LNCAP (cell line): ENCODE measurements at regions not wholly inside any gene's neighbourhood (a gene's known extent, or its start where the extent isn't known, plus 50 kb on each side); places are given as distances from the start of the nearest gene placed in this dataset.

Experiments
- TF ChIP-seq, protein P1 (sequence below): fragments of 450-650 bp; IDR thresholded peaks from 2 replicates; pipeline ENCODE4 v1.5.1; 2017; ENCODE audit warnings: mild to moderate bottlenecking

DNA sequence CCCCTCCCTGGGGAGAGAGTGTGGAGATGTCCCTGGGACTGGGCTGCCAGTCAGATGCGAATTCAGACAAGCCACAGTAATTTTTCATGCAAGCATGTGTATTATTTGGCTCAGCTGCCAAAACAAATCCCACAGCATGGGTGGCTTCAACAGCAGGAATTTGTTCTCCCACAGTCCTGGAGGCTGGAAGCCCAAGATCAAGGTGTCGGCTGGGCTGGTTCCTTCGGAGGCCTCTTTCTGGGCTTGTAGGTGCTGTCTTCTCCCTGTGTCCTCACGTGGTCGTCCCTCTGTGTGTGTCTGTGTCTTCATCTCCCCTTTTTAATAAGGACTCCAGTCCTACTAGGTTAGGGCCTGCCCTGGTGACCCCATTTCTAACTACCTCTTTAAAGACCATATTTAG is 91.9 kb upstream of the ACTRT2 start:
- TF ChIP-seq, protein P1, sequence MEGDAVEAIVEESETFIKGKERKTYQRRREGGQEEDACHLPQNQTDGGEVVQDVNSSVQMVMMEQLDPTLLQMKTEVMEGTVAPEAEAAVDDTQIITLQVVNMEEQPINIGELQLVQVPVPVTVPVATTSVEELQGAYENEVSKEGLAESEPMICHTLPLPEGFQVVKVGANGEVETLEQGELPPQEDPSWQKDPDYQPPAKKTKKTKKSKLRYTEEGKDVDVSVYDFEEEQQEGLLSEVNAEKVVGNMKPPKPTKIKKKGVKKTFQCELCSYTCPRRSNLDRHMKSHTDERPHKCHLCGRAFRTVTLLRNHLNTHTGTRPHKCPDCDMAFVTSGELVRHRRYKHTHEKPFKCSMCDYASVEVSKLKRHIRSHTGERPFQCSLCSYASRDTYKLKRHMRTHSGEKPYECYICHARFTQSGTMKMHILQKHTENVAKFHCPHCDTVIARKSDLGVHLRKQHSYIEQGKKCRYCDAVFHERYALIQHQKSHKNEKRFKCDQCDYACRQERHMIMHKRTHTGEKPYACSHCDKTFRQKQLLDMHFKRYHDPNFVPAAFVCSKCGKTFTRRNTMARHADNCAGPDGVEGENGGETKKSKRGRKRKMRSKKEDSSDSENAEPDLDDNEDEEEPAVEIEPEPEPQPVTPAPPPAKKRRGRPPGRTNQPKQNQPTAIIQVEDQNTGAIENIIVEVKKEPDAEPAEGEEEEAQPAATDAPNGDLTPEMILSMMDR: no peak

DNA sequence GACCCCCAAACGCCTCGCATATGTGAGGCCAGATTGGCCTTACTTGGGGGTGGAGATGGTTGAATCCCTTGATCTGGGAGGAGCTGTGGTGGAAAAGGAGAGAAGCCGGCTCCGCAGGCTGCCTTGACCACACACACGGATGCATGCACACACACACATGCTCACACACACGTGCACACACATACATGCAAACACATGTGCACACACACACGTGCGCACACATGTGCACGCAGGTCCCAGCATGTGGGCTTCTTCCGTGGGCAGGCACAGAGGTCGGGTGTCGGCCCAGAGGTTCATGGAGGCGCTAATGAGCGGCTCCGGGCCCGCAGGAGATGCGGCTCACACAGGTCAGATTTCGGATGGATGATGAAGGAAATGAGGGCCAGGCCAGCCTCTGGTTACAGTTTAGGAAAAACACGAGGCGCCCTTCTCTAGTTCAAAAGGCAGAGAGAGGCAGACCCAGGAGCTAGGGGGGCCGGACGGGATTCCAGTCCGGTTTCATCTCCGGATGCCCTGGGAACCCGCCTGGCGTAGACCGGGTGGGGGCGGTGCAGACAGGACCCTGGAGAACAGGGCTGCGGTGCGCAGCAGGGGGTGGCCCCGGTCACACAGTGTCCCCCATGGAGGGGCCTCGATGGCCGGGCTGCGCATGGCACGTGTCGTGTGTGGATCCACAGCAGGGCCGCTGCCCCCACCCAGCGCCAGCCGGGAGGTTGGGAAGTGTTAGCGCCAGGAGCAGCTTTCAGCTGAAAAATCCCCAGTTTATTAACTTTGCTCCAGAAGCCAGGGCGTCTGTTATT is 91.1 kb upstream of the ACTRT2 start:
- TF ChIP-seq, protein P1: no peak

DNA sequence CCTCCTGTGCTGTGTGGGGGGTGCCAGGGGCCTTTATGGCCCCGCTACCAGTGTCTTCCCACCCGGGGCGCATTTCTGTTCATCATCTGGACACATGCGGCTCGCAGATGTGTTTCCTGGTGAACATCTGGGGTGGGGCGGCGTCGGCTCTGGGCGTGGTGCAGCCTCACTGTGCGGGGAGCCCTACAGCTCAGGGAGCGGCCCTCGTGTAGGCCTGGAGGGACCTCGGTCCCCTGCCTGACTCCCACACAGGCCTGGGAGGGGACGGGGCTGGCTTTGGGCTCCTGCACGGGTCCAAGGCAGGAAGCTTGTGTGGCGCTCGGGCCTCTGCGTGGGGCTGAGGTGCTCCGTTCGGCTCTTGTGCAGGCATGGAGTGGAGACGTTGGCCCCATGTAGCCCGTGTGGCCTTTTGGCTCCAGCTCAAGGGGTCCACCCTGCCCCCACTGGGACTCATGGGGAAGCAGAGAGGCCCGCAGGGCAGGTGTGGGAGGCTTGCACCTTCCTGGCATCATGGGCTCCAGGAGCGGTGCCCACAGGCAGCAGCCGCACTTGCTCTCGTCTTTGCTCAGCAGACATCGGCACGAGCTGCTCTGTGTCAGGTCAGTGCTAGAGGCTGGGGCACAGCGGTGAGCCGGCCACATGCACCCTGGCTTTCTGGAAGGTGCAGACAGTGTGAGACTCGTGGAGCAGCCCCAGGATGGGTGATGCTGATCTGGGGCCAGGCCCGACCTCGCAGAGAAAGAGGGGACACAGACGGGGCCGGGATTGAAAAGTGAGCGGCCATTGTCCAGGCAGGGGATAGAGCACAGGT is 90.1 kb upstream of the ACTRT2 start:
- TF ChIP-seq, protein P1: no peak

DNA sequence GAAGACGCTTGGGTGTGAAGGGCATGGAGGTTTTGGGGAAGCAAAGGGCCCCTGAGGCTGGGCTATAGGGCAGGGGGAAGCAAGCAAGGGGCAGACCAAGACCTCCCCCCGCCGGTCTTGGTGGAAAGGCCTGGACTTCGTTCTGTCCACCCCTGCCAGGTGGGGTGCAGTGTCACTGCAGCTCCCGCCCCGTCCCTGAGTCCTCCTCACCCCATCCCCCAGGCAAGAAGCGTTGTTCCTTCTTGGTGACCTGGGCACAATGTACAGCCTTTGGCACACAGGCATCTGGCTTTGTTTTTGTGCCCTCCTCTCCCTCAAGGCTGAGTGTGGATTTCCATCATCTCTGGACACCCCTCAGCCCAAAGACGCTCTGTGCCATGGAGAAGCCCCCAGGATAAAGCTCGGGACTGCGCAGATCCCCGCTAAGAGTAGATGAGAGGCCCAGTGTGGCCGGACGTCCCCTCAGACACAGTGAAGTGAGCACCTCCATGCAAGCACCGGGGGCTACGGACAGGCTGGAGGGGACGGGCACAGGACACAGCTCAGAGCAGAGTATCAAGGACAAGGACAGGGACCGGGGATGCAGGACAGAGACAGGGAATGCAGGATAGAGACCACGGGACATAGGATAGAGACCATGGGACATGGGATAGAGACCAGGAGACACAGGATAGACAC is 89.4 kb upstream of the ACTRT2 start:
- TF ChIP-seq, protein P1: no peak

DNA sequence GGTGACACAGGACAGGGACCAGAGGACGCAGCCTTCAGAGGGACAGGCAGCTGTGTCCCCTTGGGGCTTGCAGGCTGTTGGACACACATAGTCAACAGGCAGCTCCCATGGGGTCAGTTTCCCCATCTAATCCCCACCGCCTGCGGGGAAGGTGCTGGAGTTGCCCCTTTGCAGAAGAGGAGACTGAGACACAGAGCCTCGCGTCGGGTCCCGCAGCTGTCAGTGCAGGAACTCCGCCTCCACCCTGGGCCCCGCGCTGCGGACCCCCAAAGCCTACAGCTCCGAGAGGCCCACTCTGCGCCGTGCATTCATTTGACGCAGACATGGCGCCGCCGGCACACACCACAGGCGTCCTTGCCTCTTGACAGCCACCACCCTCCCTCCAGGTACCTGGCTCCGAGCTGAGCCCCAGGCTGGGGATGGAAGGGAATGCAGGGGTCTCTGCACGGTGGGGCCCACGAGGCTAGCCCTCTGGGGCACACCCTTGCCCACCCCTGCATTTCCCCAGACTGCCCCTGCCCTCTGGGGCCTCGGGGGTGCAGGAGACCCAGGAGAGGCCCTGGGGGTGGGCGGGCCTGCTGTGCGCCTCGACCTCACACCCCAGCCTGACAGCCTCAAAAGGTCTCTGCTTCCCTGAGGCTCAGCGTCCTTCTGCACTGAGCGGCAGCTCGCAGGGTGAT is 88.5 kb upstream of the ACTRT2 start:
- TF ChIP-seq, protein P1: no peak

DNA sequence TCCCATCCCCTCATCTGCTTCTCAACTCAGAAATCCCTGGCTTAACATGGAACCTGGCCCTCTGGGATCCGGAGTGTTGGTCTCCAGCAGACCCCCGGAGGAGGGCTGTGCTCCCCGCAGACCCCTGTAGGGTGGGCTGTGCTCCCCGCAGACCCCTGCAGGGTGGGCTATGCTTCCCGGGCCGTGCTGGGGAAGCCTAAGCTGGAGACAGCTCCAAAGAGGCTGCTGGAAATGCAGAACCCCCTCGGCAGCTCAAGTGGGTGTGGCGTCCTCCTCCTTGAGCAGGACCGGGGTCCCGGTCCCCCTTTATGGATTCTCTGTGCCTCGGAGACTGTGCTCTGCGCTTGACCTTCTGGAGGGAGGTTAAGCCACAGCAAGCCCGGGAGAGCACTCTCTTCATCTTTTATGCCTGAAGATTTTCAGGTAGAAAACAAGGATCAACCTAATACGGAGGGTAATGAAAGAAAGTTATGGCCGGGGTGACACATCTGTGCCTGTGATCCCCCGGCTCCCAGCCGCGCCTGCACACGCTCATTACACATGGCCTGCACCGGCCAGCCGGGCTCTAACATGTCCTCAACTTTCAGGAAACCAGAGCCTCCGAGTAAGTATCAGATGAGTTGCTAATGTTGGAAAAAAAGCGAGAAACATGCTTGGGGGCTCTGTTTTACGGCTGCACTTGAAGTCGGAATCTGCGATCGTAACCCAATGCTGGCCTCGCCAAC is 87.7 kb upstream of the ACTRT2 start:
- TF ChIP-seq, protein P1: no peak
